ENCODE measurements at regions not wholly inside any gene's neighbourhood (a gene's known extent, or its start where the extent isn't known, plus 50 kb on each side); places are given as distances from the start of the nearest gene placed in this dataset.
"Not testable (repeated sequence)": the region's sequence is repeated elsewhere in the genome, so short reads cannot be mapped to it uniquely, and the experiment has no call there.

GRCh38 chr4:9110700-9111099, 59.5 kb upstream of the FAM90A26 start:
- TF ChIP-seq TEAD4 (IDR thresholded peaks at IDR 0.05; ENCODE audit: borderline replicate concordance, insufficient read depth); CTCF (IDR thresholded peaks at IDR 0.05); RCOR1 (IDR thresholded peaks at IDR 0.05; ENCODE audit: low read length); SMC3 (IDR thresholded peaks at IDR 0.05; ENCODE audit: low read depth, low read length); MAX (IDR thresholded peaks at IDR 0.05; ENCODE audit: low read depth); RAD21 (IDR thresholded peaks at IDR 0.05; ENCODE audit: low read length); GABPA (IDR thresholded peaks at IDR 0.05; ENCODE audit: low read depth); TCF12 (IDR thresholded peaks at IDR 0.05); REST (IDR thresholded peaks at IDR 0.05; ENCODE audit: low read depth, low read length); POLR2AphosphoS5 (IDR thresholded peaks at IDR 0.05; ENCODE audit: low read depth, low read length); FOXJ3 (CRISPR knock-in tag; IDR thresholded peaks at IDR 0.05); FOXM1 (IDR thresholded peaks at IDR 0.05; ENCODE audit: low read depth): not testable (repeated sequence)
